Astrocyte of the spinal cord (primary cell): ENCODE measurements at regions not wholly inside any gene's neighbourhood (a gene's known extent, or its start where the extent isn't known, plus 50 kb on each side); places are given as distances from the start of the nearest gene placed in this dataset.
A peak's percentile ranks its signal among the peaks of the same experiment; 100 is the strongest.
"Not testable (repeated sequence)": the region's sequence is repeated elsewhere in the genome, so short reads cannot be mapped to it uniquely, and the experiment has no call there.

ENCODE experiments used
- DNase-seq: peaks from one replicate; pipeline ENCODE4 v3.0.0; 2011; ENCODE audit warnings: low read depth, low spot score
- H3K4me3 ChIP-seq: 2 replicates; pipeline ENCODE4 v1.5.1; 2011; ENCODE audit warnings: low read depth, mild to moderate bottlenecking, low read length, moderate library complexity
- CTCF ChIP-seq: IDR thresholded peaks from 2 replicates; pipeline ENCODE4 v1.5.1; 2012; ENCODE audit warnings: low read depth, mild to moderate bottlenecking, low read length, inconsistent platforms
- in situ Hi-C: cut with HindIII; loops from 2 replicates; pipeline ENCODE4 v1.10.0; 2017; ENCODE audit warnings: low sequenced_read_pairs

DNA sequence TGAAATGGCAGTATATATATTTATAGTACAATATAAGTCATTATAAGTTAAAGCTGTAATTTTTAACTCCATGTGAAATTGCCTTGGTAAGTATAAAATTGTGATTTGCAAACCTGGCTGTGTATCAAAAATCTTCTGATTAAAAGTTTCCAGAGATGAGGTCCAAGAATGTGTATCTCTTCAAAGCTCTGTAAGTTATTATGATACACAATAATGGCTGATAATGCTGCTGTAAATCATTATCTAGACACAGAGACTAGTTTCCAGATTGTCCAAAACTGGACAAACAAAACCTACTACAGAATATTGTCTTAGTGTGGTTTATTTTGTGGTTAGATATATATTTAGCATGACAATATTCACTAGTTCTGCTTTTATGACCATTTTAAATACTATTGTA, 514.8 kb downstream of the SLC6A15 start:
- no peak for TF ChIP-seq CTCF
- in situ Hi-C loops: no loop called here
- H3K4me3 ChIP-seq: no peak overlapping the region
- no peak for DNase-seq

DNA sequence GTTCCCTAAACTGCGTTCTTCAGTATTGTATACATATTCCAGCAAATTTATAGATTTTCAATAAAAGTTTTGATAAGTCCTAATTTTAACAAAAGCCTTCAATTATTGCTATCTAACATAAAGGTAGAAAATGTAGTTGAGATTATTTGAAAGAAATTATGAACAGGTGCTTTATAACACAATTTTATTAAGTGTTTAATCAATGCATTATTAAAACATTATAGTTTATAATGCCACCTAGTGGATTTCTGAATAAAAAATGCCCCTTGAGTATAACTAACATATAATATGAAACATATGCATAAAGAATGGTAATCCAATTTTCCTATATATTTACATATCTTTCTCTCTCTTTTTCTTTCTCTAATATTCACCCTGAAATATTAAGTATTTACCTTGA, 515.3 kb downstream of the SLC6A15 start:
- DNase-seq: peak; percentile 8
- no peak overlapping the region for H3K4me3 ChIP-seq
- no peak for TF ChIP-seq CTCF
- in situ Hi-C loops: no loop called here

GRCh38 chr12:84391176-84391575, 521.4 kb downstream of the SLC6A15 start:
- DNase-seq, H3K4me3 ChIP-seq, in situ Hi-C loops: not testable (repeated sequence)

DNA sequence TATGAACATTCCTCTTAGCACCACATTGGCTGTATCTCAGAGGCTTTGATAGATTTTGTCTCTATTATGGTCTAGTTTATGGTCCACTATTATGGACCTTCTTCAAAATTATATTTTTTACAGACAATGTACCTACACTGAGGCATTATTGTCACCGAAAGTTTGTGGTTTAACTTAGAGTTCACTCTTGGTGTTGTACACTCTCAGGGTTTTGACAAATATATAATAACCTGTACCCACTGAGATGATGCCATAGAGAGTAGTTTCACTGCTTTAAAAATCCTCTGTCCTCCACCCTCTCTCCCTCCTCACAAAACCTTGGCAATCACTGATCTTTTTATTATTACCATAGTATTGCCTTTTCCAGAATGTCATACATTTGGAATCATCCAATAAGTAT, 528.2 kb downstream of the SLC6A15 start:
- no peak overlapping the region for H3K4me3 ChIP-seq
- in situ Hi-C loops: no loop called here
- DNase-seq: no peak
- no peak for TF ChIP-seq CTCF

GRCh38 chr12:84382486-84382885, 530.1 kb downstream of the SLC6A15 start:
- in situ Hi-C loops, H3K4me3 ChIP-seq: not testable (repeated sequence)
- peak; percentile 58 for DNase-seq

DNA sequence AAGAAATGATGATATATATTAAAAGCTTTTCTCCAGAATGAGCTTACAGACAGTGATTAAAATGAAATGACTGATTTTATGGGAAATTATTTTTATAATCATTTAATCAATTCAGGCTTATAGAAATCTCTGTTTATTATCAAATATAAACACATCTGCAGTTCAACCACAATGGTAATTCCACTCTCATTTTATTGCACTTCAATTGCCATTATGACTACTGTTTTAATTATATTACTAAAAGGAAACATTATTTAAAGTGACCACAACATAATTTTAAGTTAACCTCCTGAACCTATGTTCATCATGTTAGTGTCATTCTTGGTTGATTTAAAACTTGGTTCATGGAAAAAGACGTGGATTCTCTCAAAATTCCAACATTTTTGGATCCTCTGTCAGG, 536.3 kb downstream of the SLC6A15 start:
- no peak for TF ChIP-seq CTCF
- no peak for DNase-seq

GRCh38 chr12:84375449-84376170, 537.0 kb downstream of the SLC6A15 start:
- in situ Hi-C loops: no loop called here
- DNase-seq: peak; percentile 3
- H3K4me3 ChIP-seq: no peak overlapping the region
- no peak for TF ChIP-seq CTCF

More for the DNA sequence above, 536.3 kb downstream of the SLC6A15 start:
- H3K4me3 ChIP-seq: no peak overlapping the region
- in situ Hi-C loops: no loop called here

GRCh38 chr12:84362552-84362897, 550.1 kb downstream of the SLC6A15 start:
- no peak overlapping the region for H3K4me3 ChIP-seq
- no peak for TF ChIP-seq CTCF
- no peak for DNase-seq
- in situ Hi-C loops: no loop called here
